H9 (cell line): ENCODE measurements at regions not wholly inside any gene's neighbourhood (a gene's known extent, or its start where the extent isn't known, plus 50 kb on each side); places are given as distances from the start of the nearest gene placed in this dataset.

Source experiments
- DNase-seq: peaks from one replicate; pipeline ENCODE4 v3.0.0-alpha.2; 2017
- H2AFZ ChIP-seq: one replicate; pipeline ENCODE4 v1.6.1; 2013; ENCODE audit warnings: mild to moderate bottlenecking, low read length, control low read depth, moderate library complexity
- H2AK5ac ChIP-seq: 2 replicates; pipeline ENCODE4 v1.6.1; 2013; ENCODE audit warnings: low read length, control low read depth, mixed read lengths; ENCODE audit not compliant: insufficient read length
- H2BK120ac ChIP-seq: one replicate; pipeline ENCODE4 v1.6.1; 2013; ENCODE audit warnings: low read depth, mild to moderate bottlenecking, low read length, control low read depth, inconsistent platforms; ENCODE audit not compliant: poor library complexity, severe bottlenecking
- H2BK12ac ChIP-seq: 2 replicates; pipeline ENCODE4 v1.6.1; 2013; ENCODE audit warnings: low read length, control low read depth, mixed read lengths, low read depth; ENCODE audit not compliant: insufficient read length
- H2BK15ac ChIP-seq: 2 replicates; pipeline ENCODE4 v1.6.1; 2013; ENCODE audit warnings: low read depth, low read length, control low read depth
- H2BK20ac ChIP-seq: one replicate; pipeline ENCODE4 v1.6.1; 2013; ENCODE audit warnings: low read depth, mild to moderate bottlenecking, low read length, control low read depth, inconsistent platforms; ENCODE audit not compliant: poor library complexity, severe bottlenecking
- H2BK5ac ChIP-seq: 2 replicates; pipeline ENCODE4 v1.6.1; 2013; ENCODE audit warnings: low read length, control low read depth, mixed read lengths; ENCODE audit not compliant: insufficient read length
- H3K14ac ChIP-seq: 2 replicates; pipeline ENCODE4 v1.6.1; 2013; ENCODE audit warnings: low read length, control low read depth; ENCODE audit not compliant: insufficient read depth
- H3K18ac ChIP-seq: 2 replicates; pipeline ENCODE4 v1.6.1; 2013; ENCODE audit warnings: low read depth, mild to moderate bottlenecking, mixed read lengths, low read length, control low read depth; ENCODE audit not compliant: insufficient read length
- H3K23ac ChIP-seq: 2 replicates; pipeline ENCODE4 v1.6.1; 2013; ENCODE audit warnings: low read length, control low read depth, mixed read lengths, low read depth; ENCODE audit not compliant: insufficient read length
- H3K23me2 ChIP-seq: 2 replicates; pipeline ENCODE4 v1.6.1; 2013; ENCODE audit warnings: low read depth, mild to moderate bottlenecking, mixed read lengths, low read length, control low read depth; ENCODE audit not compliant: insufficient read length, poor library complexity, severe bottlenecking
- H3K27ac ChIP-seq: 2 replicates; pipeline ENCODE4 v1.5.1; 2013; ENCODE audit warnings: low read length, control low read depth, mixed read lengths, low read depth; ENCODE audit not compliant: insufficient read length
- H3K27me3 ChIP-seq: 2 replicates; pipeline ENCODE4 v1.6.1; 2013; ENCODE audit warnings: low read length, control low read depth, inconsistent platforms; ENCODE audit not compliant: insufficient read depth
- H3K4ac ChIP-seq: 2 replicates; pipeline ENCODE4 v1.6.1; 2013; ENCODE audit warnings: low read depth, mild to moderate bottlenecking, control low read depth, inconsistent platforms, low read length, moderate library complexity
- H3K4me1 ChIP-seq: 2 replicates; pipeline ENCODE4 v1.6.1; 2013; ENCODE audit warnings: low read length, control low read depth, inconsistent platforms; ENCODE audit not compliant: insufficient read depth
- H3K4me2 ChIP-seq: 2 replicates; pipeline ENCODE4 v1.6.1; 2013; ENCODE audit warnings: low read length, control low read depth, mixed read lengths; ENCODE audit not compliant: insufficient read length, insufficient read depth
- H3K56ac ChIP-seq: 2 replicates; pipeline ENCODE4 v1.6.1; 2013; ENCODE audit warnings: low read depth, mild to moderate bottlenecking, mixed read lengths, low read length, control low read depth; ENCODE audit not compliant: insufficient read length
- H3K79me1 ChIP-seq: 2 replicates; pipeline ENCODE4 v1.6.1; 2013; ENCODE audit warnings: low read depth, mild to moderate bottlenecking, moderate library complexity, low read length, control low read depth, inconsistent platforms; ENCODE audit not compliant: insufficient read depth, poor library complexity, severe bottlenecking
- H3K79me2 ChIP-seq: 2 replicates; pipeline ENCODE4 v1.6.1; 2013; ENCODE audit warnings: low read length, control low read depth, inconsistent platforms; ENCODE audit not compliant: insufficient read depth
- H3K9ac ChIP-seq: 2 replicates; pipeline ENCODE4 v1.6.1; 2013; ENCODE audit warnings: low read length, control low read depth, mixed read lengths; ENCODE audit not compliant: insufficient read length; ENCODE audit errors: extremely low read depth
- H3K9me3 ChIP-seq: one replicate; pipeline ENCODE4 v1.6.1; 2013; ENCODE audit warnings: low read depth, low read length, inconsistent platforms; ENCODE audit not compliant: control insufficient read depth
- H3T11ph ChIP-seq: one replicate; pipeline ENCODE4 v1.6.1; 2013; ENCODE audit warnings: mild to moderate bottlenecking, low read length, control low read depth, inconsistent platforms
- H4K20me1 ChIP-seq: one replicate; pipeline ENCODE4 v1.6.1; 2013; ENCODE audit not compliant: control insufficient read depth, insufficient read length, insufficient read depth
- H4K5ac ChIP-seq: 2 replicates; pipeline ENCODE4 v1.6.1; 2013; ENCODE audit warnings: low read depth, mild to moderate bottlenecking, mixed read lengths, low read length, control low read depth; ENCODE audit not compliant: insufficient read length
- H4K8ac ChIP-seq: replicated peaks from 2 replicates; pipeline ENCODE4 v1.6.1; 2013; ENCODE audit warnings: low read length, control low read depth, mixed read lengths, low read depth; ENCODE audit not compliant: insufficient read length
- H4K91ac ChIP-seq: 2 replicates; pipeline ENCODE4 v1.6.1; 2013; ENCODE audit warnings: low read depth, mild to moderate bottlenecking, moderate library complexity, mixed read lengths, low read length, control low read depth; ENCODE audit not compliant: insufficient read length
- H3K27ac Mint-ChIP-seq, 3 experiments: 2 replicates in 2 of 3; 3 replicates in 1 of 3; pipeline ENCODE4 v1.8.0; 2020 to 2021; ENCODE audit warnings: mixed read lengths in 3 of 3, mild to moderate bottlenecking in 1 of 3, moderate library complexity in 1 of 3
- H3K27me3 Mint-ChIP-seq: 2 replicates; pipeline ENCODE4 v1.8.0; 2021; ENCODE audit warnings: low read depth, mild to moderate bottlenecking, moderate library complexity, mixed read lengths
- H3K36me3 Mint-ChIP-seq, 3 experiments: 2 replicates in 2 of 3; 3 replicates in 1 of 3; pipeline ENCODE4 v1.8.0; 2020 to 2021; ENCODE audit warnings: low read depth in 3 of 3, mixed read lengths in 3 of 3; ENCODE audit not compliant: insufficient read depth in 1 of 3
- H3K4me1 Mint-ChIP-seq, 2 experiments: 2 replicates each; pipeline ENCODE4 v1.8.0; 2020; ENCODE audit warnings: mixed read lengths in 2 of 2
- H3K4me3 Mint-ChIP-seq, 2 experiments: 2 replicates in 1 of 2; 3 replicates in 1 of 2; pipeline ENCODE4 v1.8.0; 2020 to 2021; ENCODE audit warnings: mild to moderate bottlenecking in 2 of 2, mixed read lengths in 2 of 2, moderate library complexity in 1 of 2
- H3K9me3 Mint-ChIP-seq, 2 experiments: 2 replicates in 1 of 2; 3 replicates in 1 of 2; pipeline ENCODE4 v1.8.0; 2020; ENCODE audit warnings: mild to moderate bottlenecking in 2 of 2, mixed read lengths in 2 of 2, moderate library complexity in 1 of 2
- CTCF ChIP-seq: fragments of 200-600 bp; sonication (generic); conservative IDR thresholded peaks from 3 replicates; pipeline ENCODE4 v1.8.0; 2021; ENCODE audit warnings: antibody characterized with exemption, mild to moderate bottlenecking
- WGBS: extraction: QIAGEN DNeasy Blood & Tissue Kit; methylation state at CpG from one replicate; pipeline ENCODE4 v1.1.7; 2013; ENCODE audit warnings: missing lambda C conversion rate, low lambda C conversion rate, mixed read lengths; ENCODE audit not compliant: insufficient read length; ENCODE audit errors: extremely low coverage; 5-methylcytosine and 5-hydroxymethylcytosine counted together

GRCh38 chrX:149274516-149275105 lies 230.5 kb downstream of the IDS start:
- TF ChIP-seq CTCF = no peak
- Histone ChIP-seq H4K8ac (no peak overlapping the region), H4K20me1 (no peaks in the 10 kb centered on the region), H2AFZ (no peak overlapping the region), H3K27me3 (no peaks in the 10 kb centered on the region), H3K23ac (no peak overlapping the region), H3K56ac (no peak overlapping the region), H2BK120ac (no peak overlapping the region), H2BK12ac (no peak overlapping the region), H3K79me1 (no peaks in the 10 kb centered on the region), H3K23me2 (no peaks in the 10 kb centered on the region), H4K5ac (no peak overlapping the region), H4K91ac (no peak overlapping the region), H3K27ac (no peak overlapping the region), H3K18ac (no peak overlapping the region), H3K9me3 (peaks cover 35% of the 10 kb centered on the region), H2AK5ac (no peak overlapping the region), H3K14ac (no peak overlapping the region), H3K79me2 (no peaks in the 10 kb centered on the region), H3K4ac (no peak overlapping the region), H2BK15ac (no peak overlapping the region), H3T11ph (no peak overlapping the region), H2BK20ac (no peak overlapping the region), H2BK5ac (no peak overlapping the region), H3K4me2 (no peak overlapping the region), H3K4me1 (no peaks in the 10 kb centered on the region), H3K9ac (no peak overlapping the region)
- WGBS = 100% methylated on average over 2 of the region's 4 CpGs
- H3K9me3 Mint-ChIP-seq = peaks cover 52 to 63% of the 10 kb centered on the region in 2 experiments
- no peaks in the 10 kb centered on the region for H3K36me3 Mint-ChIP-seq
- H3K4me1 Mint-ChIP-seq = no peaks in the 10 kb centered on the region
- no peak overlapping the region for H3K4me3 Mint-ChIP-seq
- no peak overlapping the region for H3K27ac Mint-ChIP-seq
- no peak for DNase-seq
- no peaks in the 10 kb centered on the region; the same call in 1 of the 2 replicates for H3K27me3 Mint-ChIP-seq
